PC-3 (cell line): ENCODE measurements at regions not wholly inside any gene's neighbourhood (a gene's known extent, or its start where the extent isn't known, plus 50 kb on each side); places are given as distances from the start of the nearest gene placed in this dataset.

Experiments
- ATAC-seq: fragments of 200-7000 bp; cut with Tn5 transposase; 2 replicates; pipeline ENCODE4 v1.9.1; 2020; ENCODE audit warnings: mild to moderate bottlenecking, moderate library complexity
- BruUV-seq: library from RNA; stranded (reverse); fragments of 400-500 nt; replicated peaks from 2 replicates; lab custom pipeline; 2021; lab: Mats Ljungman, UMichigan
- CTCF ChIA-PET: fragments of 300-600 bp; sonication (Branson Sonifier 250); formaldehyde crosslinking; loops from one replicate; lab custom pipeline; 2022; ENCODE audit warnings: antibody characterized with exemption; lab: Charles Lee
- POLR2A ChIA-PET: fragments of 300-600 bp; sonication (Branson Sonifier 250); formaldehyde crosslinking; loops from one replicate; lab custom pipeline; 2022; ENCODE audit warnings: antibody characterized with exemption; ENCODE audit not compliant: unreplicated experiment; lab: Charles Lee
- DNase-seq: peaks from one replicate; pipeline ENCODE4 v3.0.0-alpha.2; 2015
- H2AFZ ChIP-seq: fragments of 300-600 bp; sonication (generic); 2 replicates; pipeline ENCODE4 v1.6.0; 2016; ENCODE audit warnings: antibody characterized with exemption, low read length
- H3F3A ChIP-seq: fragments of 300-600 bp; sonication (generic); one replicate; pipeline ENCODE4 v1.6.0; 2017; ENCODE audit warnings: antibody characterized with exemption, low read length, control low read depth, mild to moderate bottlenecking; ENCODE audit not compliant: unreplicated experiment
- H3K27ac ChIP-seq: fragments of 300-600 bp; sonication (generic); 2 replicates; pipeline ENCODE4 v1.5.1; 2016; ENCODE audit warnings: mild to moderate bottlenecking, low read length
- H3K27me3 ChIP-seq: fragments of 300-600 bp; sonication (generic); 2 replicates; pipeline ENCODE4 v1.6.1; 2016; ENCODE audit warnings: low read length, mixed read lengths
- H3K36me3 ChIP-seq: fragments of 300-600 bp; sonication (generic); 2 replicates; pipeline ENCODE4 v1.6.1; 2016; ENCODE audit warnings: low read depth, mixed run types, low read length, mixed read lengths
- H3K4me1 ChIP-seq: fragments of 300-600 bp; sonication (generic); 2 replicates; pipeline ENCODE4 v1.5.1; 2016; ENCODE audit warnings: low read length; ENCODE audit not compliant: insufficient read depth
- H3K4me2 ChIP-seq: fragments of 300-600 bp; sonication (generic); 2 replicates; pipeline ENCODE4 v1.6.0; 2016; ENCODE audit warnings: low read length
- H3K4me3 ChIP-seq: fragments of 300-600 bp; sonication (generic); 2 replicates; pipeline ENCODE4 v1.5.1; 2016; ENCODE audit warnings: mild to moderate bottlenecking, low read length, mixed read lengths
- H3K79me2 ChIP-seq: fragments of 300-600 bp; sonication (generic); 2 replicates; pipeline ENCODE4 v1.6.1; 2017; ENCODE audit warnings: low read length, mixed read lengths
- H3K9ac ChIP-seq: fragments of 300-600 bp; sonication (generic); 2 replicates; pipeline ENCODE4 v1.6.0; 2016; ENCODE audit warnings: mild to moderate bottlenecking, low read length
- H3K9me2 ChIP-seq: fragments of 300-600 bp; sonication (generic); replicated peaks from 2 replicates; pipeline ENCODE4 v1.6.1; 2016; ENCODE audit warnings: mixed run types, low read length, mixed read lengths
- H3K9me3 ChIP-seq: fragments of 300-600 bp; sonication (generic); 2 replicates; pipeline ENCODE4 v1.6.1; 2016; ENCODE audit warnings: low read length, mixed read lengths
- H4K20me1 ChIP-seq: fragments of 300-600 bp; sonication (generic); 2 replicates; pipeline ENCODE4 v1.6.1; 2016; ENCODE audit warnings: low read length, mixed read lengths
- CTCF ChIP-seq: fragments of 300-600 bp; sonication (generic); conservative IDR thresholded peaks from 2 replicates; pipeline ENCODE4 v1.5.1; 2017; ENCODE audit warnings: antibody characterized with exemption, low read depth, mild to moderate bottlenecking, low read length
- EZH2 ChIP-seq: fragments of 300-600 bp; sonication (generic); IDR thresholded peaks from one replicate; pipeline ENCODE4 v1.6.1; 2017; ENCODE audit warnings: antibody characterized with exemption, mild to moderate bottlenecking, low read length; ENCODE audit not compliant: unreplicated experiment
- EZH2phosphoT487 ChIP-seq: fragments of 300-600 bp; sonication (generic); IDR thresholded peaks from 2 replicates; pipeline ENCODE4 v1.6.1; 2018; ENCODE audit warnings: mild to moderate bottlenecking, antibody characterized with exemption, low read length, borderline replicate concordance
- intact Hi-C: fragments of 100-400 bp; cut with micrococcal nuclease; formaldehyde crosslinking; loops from 2 replicates; pipeline ENCODE4 v1.9.0; 2023

GRCh38 chr3:72298201-72299152, 513.5 kb upstream of the PROK2 start:
- DNase-seq (no peak), ATAC-seq (no peak)
- Histone ChIP-seq H4K20me1 (no peaks in the 10 kb centered on the region), H3K9ac (no peak overlapping the region), H3K9me2 (no peaks in the 10 kb centered on the region), H3F3A (no peaks in the 10 kb centered on the region), H3K36me3 (no peaks in the 10 kb centered on the region), H3K9me3 (no peaks in the 10 kb centered on the region), H3K79me2 (no peaks in the 10 kb centered on the region), H3K4me2 (no peak overlapping the region), H3K27ac (no peak overlapping the region), H3K4me1 (no peaks in the 10 kb centered on the region), H2AFZ (no peak overlapping the region), H3K4me3 (no peak overlapping the region), H3K27me3 (peaks cover 6% of the 10 kb centered on the region; the same call in 1 of the 2 replicates)
- BruUV-seq: no TSS peak
- ChIA-PET CTCF (no interaction called here), POLR2A (no interaction called here)
- intact Hi-C loops: no loop called here
- TF ChIP-seq EZH2phosphoT487 (no peak), CTCF (no peak)

- BruUV-seq: no TSS peak
- CTCF ChIA-PET: no interaction called here
- POLR2A ChIA-PET: no interaction called here
Measured at GRCh38 chr3:72297481-72297880, 512.5 kb upstream of the PROK2 start.

More at GRCh38 chr3:72297481-72297880, 512.5 kb upstream of the PROK2 start:
- no peak for DNase-seq
- Histone ChIP-seq H3K4me2 (no peak overlapping the region), H2AFZ (no peak overlapping the region), H3K79me2 (no peaks in the 10 kb centered on the region), H3K4me3 (no peak overlapping the region), H3K9ac (no peak overlapping the region), H4K20me1 (no peaks in the 10 kb centered on the region), H3K27me3 (peaks cover under 1% of the 10 kb centered on the region; the same call in 1 of the 2 replicates), H3K9me2 (no peaks in the 10 kb centered on the region), H3F3A (no peaks in the 10 kb centered on the region), H3K36me3 (no peaks in the 10 kb centered on the region), H3K27ac (no peak overlapping the region), H3K9me3 (no peaks in the 10 kb centered on the region), H3K4me1 (no peaks in the 10 kb centered on the region)
- no peak for ATAC-seq
- intact Hi-C loops: no loop called here
- no peak for TF ChIP-seq CTCF
- TF ChIP-seq EZH2phosphoT487: no peak
- no peak for TF ChIP-seq EZH2
